ENCODE measurements at regions not wholly inside any gene's neighbourhood (a gene's known extent, or its start where the extent isn't known, plus 50 kb on each side); places are given as distances from the start of the nearest gene placed in this dataset.

DNA sequence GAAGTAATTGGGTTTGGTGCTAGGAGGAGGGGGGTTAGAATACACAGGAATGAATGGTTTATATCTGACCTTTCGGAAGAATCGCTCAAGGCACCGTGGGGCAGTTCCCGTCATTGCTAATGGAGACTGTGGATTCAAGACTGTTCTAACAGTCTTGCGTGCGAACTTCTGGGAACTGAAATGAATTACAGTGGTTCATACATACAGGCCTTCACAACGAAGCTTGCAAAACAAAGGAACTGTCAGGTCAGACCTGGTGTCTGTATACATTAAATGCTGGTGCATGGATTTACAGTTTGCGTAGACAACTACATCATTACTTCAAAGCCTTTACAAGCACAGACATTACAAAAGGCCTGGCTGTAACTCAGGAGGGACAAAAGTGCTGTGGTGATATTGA, 983.9 kb downstream of the CDH11 start:
- TF ChIP-seq, protein P1, sequence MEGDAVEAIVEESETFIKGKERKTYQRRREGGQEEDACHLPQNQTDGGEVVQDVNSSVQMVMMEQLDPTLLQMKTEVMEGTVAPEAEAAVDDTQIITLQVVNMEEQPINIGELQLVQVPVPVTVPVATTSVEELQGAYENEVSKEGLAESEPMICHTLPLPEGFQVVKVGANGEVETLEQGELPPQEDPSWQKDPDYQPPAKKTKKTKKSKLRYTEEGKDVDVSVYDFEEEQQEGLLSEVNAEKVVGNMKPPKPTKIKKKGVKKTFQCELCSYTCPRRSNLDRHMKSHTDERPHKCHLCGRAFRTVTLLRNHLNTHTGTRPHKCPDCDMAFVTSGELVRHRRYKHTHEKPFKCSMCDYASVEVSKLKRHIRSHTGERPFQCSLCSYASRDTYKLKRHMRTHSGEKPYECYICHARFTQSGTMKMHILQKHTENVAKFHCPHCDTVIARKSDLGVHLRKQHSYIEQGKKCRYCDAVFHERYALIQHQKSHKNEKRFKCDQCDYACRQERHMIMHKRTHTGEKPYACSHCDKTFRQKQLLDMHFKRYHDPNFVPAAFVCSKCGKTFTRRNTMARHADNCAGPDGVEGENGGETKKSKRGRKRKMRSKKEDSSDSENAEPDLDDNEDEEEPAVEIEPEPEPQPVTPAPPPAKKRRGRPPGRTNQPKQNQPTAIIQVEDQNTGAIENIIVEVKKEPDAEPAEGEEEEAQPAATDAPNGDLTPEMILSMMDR (IDR thresholded peaks at IDR 0.05; ENCODE audit: insufficient read depth, low read length), result no peak
- TF ChIP-seq REST (IDR thresholded peaks at IDR 0.05; ENCODE audit: insufficient replicate concordance, low read depth), result no peak
- TF ChIP-seq SPI1 (IDR thresholded peaks at IDR 0.05; ENCODE audit: borderline replicate concordance, low read depth), result no peak

All from HL-60 (cell line).